Left lung (tissue), 4 donors: ENCODE measurements at regions not wholly inside any gene's neighbourhood (a gene's known extent, or its start where the extent isn't known, plus 50 kb on each side); places are given as distances from the start of the nearest gene placed in this dataset.

Source experiments
- ATAC-seq: fragments of 200-7000 bp; cut with Tn5 transposase; one replicate; pipeline ENCODE4 v1.9.1; 2020; ENCODE audit warnings: moderate library complexity
- DNase-seq, 4 donors: peaks; one replicate each; pipeline ENCODE4 v3.0.0-alpha.2; 2013 to 2020
- H3K27ac ChIP-seq, 2 donors: fragments of 200-600 bp; sonication (generic) in 1 of 2; one replicate each; pipeline versions ENCODE4 v1.5.0 to v1.8.0; 2020 to 2021
- H3K27me3 ChIP-seq, 2 donors: fragments of 200-600 bp; sonication (generic) in 1 of 2; one replicate each; pipeline versions ENCODE4 v1.5.0 to v1.8.0; 2020 to 2021
- H3K36me3 ChIP-seq, 2 donors: fragments of 200-600 bp; sonication (generic) in 1 of 2; one replicate each; pipeline versions ENCODE4 v1.5.0 to v1.8.0; 2020 to 2021
- H3K4me1 ChIP-seq, 2 donors: fragments of 200-600 bp; one replicate each; pipeline ENCODE4 v1.8.0; 2021
- H3K4me3 ChIP-seq, 2 donors: fragments of 200-600 bp; sonication (generic) in 1 of 2; one replicate each; pipeline versions ENCODE4 v1.5.0 to v1.8.0; 2020 to 2021; ENCODE audit warnings: mild to moderate bottlenecking in 1 of 2
- H3K9me3 ChIP-seq, 2 donors: fragments of 200-600 bp; sonication (generic) in 1 of 2; one replicate each; pipeline versions ENCODE4 v1.5.0 to v1.8.0; 2020 to 2021
- CTCF ChIP-seq, 2 donors: fragments of 200-600 bp; sonication (generic) in 1 of 2; IDR thresholded peaks; one replicate each; pipeline versions ENCODE4 v1.5.0 to v1.8.0; 2021; ENCODE audit warnings: antibody characterized with exemption in 2 of 2
- intact Hi-C, 2 donors: fragments of 100-400 bp; cut with DNase I; formaldehyde crosslinking; loops; one replicate each; pipeline versions ENCODE4 v1.11.2 to v1.14.2; 2022
- donor health status: DM: no; HTN: yes; CAD: no.
- donor health status: DM: no; HTN: no; CAD: no.

DNA sequence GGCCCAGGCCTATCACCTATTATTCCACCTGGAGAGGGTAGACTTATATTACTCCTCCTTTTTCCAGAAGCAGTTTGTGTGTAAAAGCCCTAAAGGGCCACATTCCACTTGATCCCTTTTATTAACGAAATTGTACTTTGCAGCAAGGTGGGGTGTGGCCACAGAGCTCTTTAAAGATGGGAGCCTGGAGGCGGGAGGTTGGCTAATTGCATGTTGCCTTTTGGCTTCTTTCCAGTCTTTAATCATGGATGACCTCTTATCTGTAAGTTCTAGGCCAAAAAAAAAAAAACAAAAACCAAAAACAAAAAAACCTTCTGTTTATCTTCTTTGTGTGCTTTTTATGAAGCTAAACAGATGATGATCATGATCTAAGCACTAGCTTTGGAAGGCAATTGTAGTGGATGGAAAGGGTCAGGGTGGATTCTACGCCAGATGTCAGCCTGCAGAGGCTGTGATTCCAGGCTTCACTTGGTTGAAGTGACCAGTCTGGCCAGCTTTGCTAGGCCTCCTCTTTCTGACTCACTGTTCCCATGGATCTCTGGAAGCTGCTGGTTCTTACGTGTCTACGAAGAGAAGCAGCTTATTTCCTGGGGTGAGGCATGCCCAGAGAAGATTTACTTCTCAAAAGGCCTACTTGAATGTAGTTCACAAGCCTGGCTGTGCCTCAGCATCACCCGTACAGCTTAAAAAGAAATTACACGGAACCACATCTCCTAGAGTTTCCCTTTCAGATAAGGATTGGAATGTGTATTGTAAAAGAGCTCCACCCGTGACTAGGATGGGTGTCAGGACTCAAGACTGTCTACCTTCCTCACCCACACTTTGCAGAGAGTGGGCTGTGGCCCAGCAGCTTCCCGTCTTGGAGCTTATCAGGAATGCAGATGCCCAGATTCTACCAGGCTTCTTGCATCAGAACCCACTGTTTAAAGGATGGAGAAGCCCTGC is 330.9 kb upstream of the C2CD4B start:
- H3K27me3 ChIP-seq, result no peaks in the 10 kb centered on the region
- DNase-seq, result peak in 1 of 4 donors; percentile 45
- TF ChIP-seq CTCF (IDR thresholded peaks at IDR 0.05), result no peak
- H3K36me3 ChIP-seq, result no peaks in the 10 kb centered on the region
- peaks cover 0 to 3% of the 10 kb centered on the region in 2 donors for H3K4me1 ChIP-seq
- intact Hi-C loops, result no loop called here
- ATAC-seq, result peak; percentile 85
- peak overlapping the region in 1 of 2 donors; percentile 53 for H3K27ac ChIP-seq
- H3K4me3 ChIP-seq, result no peak overlapping the region
- H3K9me3 ChIP-seq, result no peaks in the 10 kb centered on the region

GRCh38 chr15:62497356-62497755 is 332.3 kb upstream of the C2CD4B start:
- H3K27me3 ChIP-seq, result no peaks in the 10 kb centered on the region
- no peak for TF ChIP-seq CTCF (IDR thresholded peaks at IDR 0.05)
- no peaks in the 10 kb centered on the region for H3K36me3 ChIP-seq
- peaks cover 0 to 3% of the 10 kb centered on the region in 2 donors for H3K4me1 ChIP-seq
- H3K4me3 ChIP-seq, result no peak overlapping the region
- intact Hi-C loops, result no loop called here
- DNase-seq, result no peak
- H3K27ac ChIP-seq, result no peak overlapping the region
- H3K9me3 ChIP-seq, result no peaks in the 10 kb centered on the region
- no peak for ATAC-seq

DNA sequence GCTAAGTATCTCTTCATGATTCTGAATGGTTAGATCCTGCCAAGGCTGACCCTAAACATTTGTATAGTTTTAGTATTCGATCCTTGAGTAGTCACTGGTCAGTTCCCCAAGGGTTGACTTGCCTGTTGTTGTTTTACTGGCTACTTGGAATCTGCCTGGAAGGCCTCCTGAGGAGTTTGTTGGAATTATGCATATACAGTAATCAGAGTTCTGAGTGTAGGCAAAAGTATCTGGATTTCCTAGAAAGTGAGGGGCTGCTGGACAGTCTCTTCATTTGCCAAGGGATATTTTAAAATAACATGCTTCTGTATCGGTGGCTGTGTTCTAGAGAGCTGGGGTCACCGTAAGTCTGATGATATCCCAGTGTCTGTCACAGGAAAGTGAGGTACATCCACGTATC is 333.2 kb upstream of the C2CD4B start:
- Histone ChIP-seq H3K9me3 (no peaks in the 10 kb centered on the region), H3K4me1 (peaks cover 2 to 3% of the 10 kb centered on the region in 2 donors), H3K4me3 (no peak overlapping the region), H3K27ac (no peak overlapping the region), H3K27me3 (no peaks in the 10 kb centered on the region), H3K36me3 (no peaks in the 10 kb centered on the region)
- ATAC-seq (no peak), DNase-seq (no peak)
- intact Hi-C loops, result no loop called here
- no peak for TF ChIP-seq CTCF (IDR thresholded peaks at IDR 0.05)

- Histone ChIP-seq H3K27me3 (no peaks in the 10 kb centered on the region), H3K9me3 (no peaks in the 10 kb centered on the region), H3K36me3 (no peaks in the 10 kb centered on the region), H3K4me1 (peaks cover 3 to 4% of the 10 kb centered on the region in 2 donors), H3K27ac (no peak overlapping the region), H3K4me3 (no peak overlapping the region)
- no peak for TF ChIP-seq CTCF (IDR thresholded peaks at IDR 0.05)
- DNase-seq (no peak), ATAC-seq (no peak)
- intact Hi-C loops, result no loop called here
Measured at GRCh38 chr15:62498712-62499111, 333.6 kb upstream of the C2CD4B start.

DNA sequence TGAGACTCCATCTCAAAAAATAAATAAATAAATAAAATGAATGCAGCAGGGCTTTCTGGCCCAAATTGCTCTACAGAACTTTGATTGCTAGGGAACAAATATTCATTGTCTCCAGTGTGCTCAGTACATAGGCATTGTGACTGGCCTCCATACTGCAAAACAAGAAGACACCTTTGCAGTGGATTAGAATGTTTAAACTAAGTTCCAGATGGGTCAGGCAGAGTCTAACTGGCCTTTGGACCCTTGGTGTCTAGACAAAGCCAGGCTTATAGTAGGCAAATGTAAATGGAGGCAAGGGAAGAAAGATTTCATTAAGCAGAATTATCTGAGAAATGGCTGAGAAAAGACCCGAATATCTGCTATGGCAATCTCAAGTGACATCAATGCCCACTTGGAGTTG is 335.2 kb upstream of the C2CD4B start:
- no peaks in the 10 kb centered on the region for H3K36me3 ChIP-seq
- intact Hi-C loops, result no loop called here
- DNase-seq, result no peak
- H3K4me3 ChIP-seq, result no peak overlapping the region
- H3K27me3 ChIP-seq, result no peaks in the 10 kb centered on the region
- H3K27ac ChIP-seq, result no peak overlapping the region
- no peak for ATAC-seq
- no peak for TF ChIP-seq CTCF (IDR thresholded peaks at IDR 0.05)
- H3K9me3 ChIP-seq, result no peaks in the 10 kb centered on the region
- H3K4me1 ChIP-seq, result peaks cover 3 to 4% of the 10 kb centered on the region in 2 donors
